Progenitor cell of endocrine pancreas (in vitro differentiated cells): ENCODE measurements at regions not wholly inside any gene's neighbourhood (a gene's known extent, or its start where the extent isn't known, plus 50 kb on each side); places are given as distances from the start of the nearest gene placed in this dataset.

ENCODE experiments used
- DNase-seq: peaks from one replicate; pipeline ENCODE4 v3.0.0; 2021; ENCODE audit warnings: low spot score; ENCODE audit not compliant: unreplicated experiment
- H3K27ac Mint-ChIP-seq: 2 replicates; pipeline ENCODE4 v1.8.0; 2021; ENCODE audit warnings: mild to moderate bottlenecking, moderate library complexity, mixed read lengths
- H3K27me3 Mint-ChIP-seq: 2 replicates; pipeline ENCODE4 v1.8.0; 2021; ENCODE audit warnings: mixed read lengths
- H3K36me3 Mint-ChIP-seq: 2 replicates; pipeline ENCODE4 v1.8.0; 2022; ENCODE audit warnings: mixed read lengths; ENCODE audit not compliant: insufficient read depth
- H3K4me1 Mint-ChIP-seq: 2 replicates; pipeline ENCODE4 v1.8.0; 2021; ENCODE audit warnings: low read depth, mixed read lengths
- H3K4me3 Mint-ChIP-seq: 2 replicates; pipeline ENCODE4 v1.8.0; 2021; ENCODE audit warnings: low read depth, mild to moderate bottlenecking, moderate library complexity, mixed read lengths
- H3K9me3 Mint-ChIP-seq: 2 replicates; pipeline ENCODE4 v1.8.0; 2021; ENCODE audit warnings: low read depth, mixed read lengths
- TF ChIP-seq, protein P1 (sequence below): fragments of 200-600 bp; sonication (generic); IDR thresholded peaks from one replicate; pipeline ENCODE4 v1.5.0; 2021; ENCODE audit warnings: antibody characterized with exemption, mild to moderate bottlenecking; ENCODE audit not compliant: unreplicated experiment

DNA sequence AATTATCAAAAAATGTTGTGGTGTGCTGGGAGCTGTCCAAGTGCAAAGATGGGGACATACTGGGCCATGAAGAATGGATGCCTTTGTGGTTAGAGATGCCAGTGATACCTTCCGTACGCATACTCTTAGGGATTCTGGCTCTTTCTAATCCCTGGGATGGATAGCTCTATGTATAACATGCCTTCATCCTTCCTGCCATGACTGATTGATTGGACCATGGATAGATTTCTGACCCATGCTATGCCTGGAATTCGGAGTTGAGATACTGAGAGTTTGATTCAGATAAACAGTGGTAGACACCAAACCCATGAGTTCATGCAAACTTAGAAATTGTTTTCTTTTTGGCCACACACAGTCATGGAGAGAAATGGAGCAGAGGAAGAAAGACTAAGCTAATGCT lies 147.2 kb upstream of the WDFY3 start:
- Mint-ChIP-seq H3K36me3 (no peaks in the 10 kb centered on the region), H3K9me3 (peaks cover 5% of the 10 kb centered on the region)
- DNase-seq = no peak

DNA sequence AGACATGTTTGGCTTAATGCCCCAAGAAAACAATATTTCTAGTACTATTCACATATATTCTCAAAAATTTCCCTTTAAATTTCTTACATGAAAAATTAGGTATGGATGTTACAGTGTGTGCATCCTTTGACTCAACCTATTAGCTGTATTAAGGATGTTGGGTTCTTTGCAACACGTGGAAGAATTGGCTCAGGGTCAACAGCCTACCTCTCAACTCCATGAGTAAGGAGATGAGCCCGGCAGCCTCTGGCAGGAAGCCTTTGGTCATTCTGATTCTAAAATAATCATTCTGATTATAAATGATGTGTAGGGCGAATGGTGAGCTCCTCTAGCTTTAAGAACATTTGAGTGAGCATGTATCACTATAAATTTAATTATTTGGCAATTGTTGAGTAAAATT lies 148.0 kb upstream of the WDFY3 start:
- no peaks in the 10 kb centered on the region for H3K4me1 Mint-ChIP-seq
- no peaks in the 10 kb centered on the region for H3K27me3 Mint-ChIP-seq
- no peaks in the 10 kb centered on the region for H3K36me3 Mint-ChIP-seq
- H3K4me3 Mint-ChIP-seq = no peak overlapping the region
- TF ChIP-seq, protein P1, sequence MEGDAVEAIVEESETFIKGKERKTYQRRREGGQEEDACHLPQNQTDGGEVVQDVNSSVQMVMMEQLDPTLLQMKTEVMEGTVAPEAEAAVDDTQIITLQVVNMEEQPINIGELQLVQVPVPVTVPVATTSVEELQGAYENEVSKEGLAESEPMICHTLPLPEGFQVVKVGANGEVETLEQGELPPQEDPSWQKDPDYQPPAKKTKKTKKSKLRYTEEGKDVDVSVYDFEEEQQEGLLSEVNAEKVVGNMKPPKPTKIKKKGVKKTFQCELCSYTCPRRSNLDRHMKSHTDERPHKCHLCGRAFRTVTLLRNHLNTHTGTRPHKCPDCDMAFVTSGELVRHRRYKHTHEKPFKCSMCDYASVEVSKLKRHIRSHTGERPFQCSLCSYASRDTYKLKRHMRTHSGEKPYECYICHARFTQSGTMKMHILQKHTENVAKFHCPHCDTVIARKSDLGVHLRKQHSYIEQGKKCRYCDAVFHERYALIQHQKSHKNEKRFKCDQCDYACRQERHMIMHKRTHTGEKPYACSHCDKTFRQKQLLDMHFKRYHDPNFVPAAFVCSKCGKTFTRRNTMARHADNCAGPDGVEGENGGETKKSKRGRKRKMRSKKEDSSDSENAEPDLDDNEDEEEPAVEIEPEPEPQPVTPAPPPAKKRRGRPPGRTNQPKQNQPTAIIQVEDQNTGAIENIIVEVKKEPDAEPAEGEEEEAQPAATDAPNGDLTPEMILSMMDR = no peak
- no peak overlapping the region for H3K27ac Mint-ChIP-seq
- peaks cover 10% of the 10 kb centered on the region for H3K9me3 Mint-ChIP-seq
- DNase-seq = no peak

More for the DNA sequence above, 147.2 kb upstream of the WDFY3 start:
- no peaks in the 10 kb centered on the region for H3K27me3 Mint-ChIP-seq
- H3K4me1 Mint-ChIP-seq = no peaks in the 10 kb centered on the region
- TF ChIP-seq, protein P1 = no peak
- H3K4me3 Mint-ChIP-seq = no peak overlapping the region
- H3K27ac Mint-ChIP-seq = no peak overlapping the region

DNA sequence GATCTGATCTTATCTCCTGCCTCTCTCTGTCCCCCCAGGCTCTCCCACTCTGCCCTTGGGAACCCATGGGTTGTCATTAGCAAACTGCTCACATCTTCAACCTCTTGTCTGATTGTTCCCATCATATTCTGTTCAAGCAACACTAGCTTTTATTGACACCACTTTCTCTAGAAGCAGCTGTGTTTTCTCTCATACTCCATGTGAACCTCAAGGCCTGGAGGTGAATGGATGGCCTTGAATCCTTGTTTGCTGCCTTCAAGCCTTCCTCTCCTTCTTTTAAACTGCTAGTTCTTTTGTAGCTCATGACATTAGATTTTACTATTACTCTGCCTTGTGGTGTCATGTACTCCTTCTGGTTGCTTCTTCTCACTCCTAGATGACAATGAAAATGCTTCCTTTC lies 149.5 kb upstream of the WDFY3 start:
- H3K4me1 Mint-ChIP-seq = no peaks in the 10 kb centered on the region
- TF ChIP-seq, protein P1 = no peak
- H3K9me3 Mint-ChIP-seq = peaks cover 13% of the 10 kb centered on the region
- H3K36me3 Mint-ChIP-seq = no peaks in the 10 kb centered on the region
- H3K27me3 Mint-ChIP-seq = no peaks in the 10 kb centered on the region
- H3K27ac Mint-ChIP-seq = no peak overlapping the region
- H3K4me3 Mint-ChIP-seq = no peak overlapping the region
- DNase-seq = no peak

DNA sequence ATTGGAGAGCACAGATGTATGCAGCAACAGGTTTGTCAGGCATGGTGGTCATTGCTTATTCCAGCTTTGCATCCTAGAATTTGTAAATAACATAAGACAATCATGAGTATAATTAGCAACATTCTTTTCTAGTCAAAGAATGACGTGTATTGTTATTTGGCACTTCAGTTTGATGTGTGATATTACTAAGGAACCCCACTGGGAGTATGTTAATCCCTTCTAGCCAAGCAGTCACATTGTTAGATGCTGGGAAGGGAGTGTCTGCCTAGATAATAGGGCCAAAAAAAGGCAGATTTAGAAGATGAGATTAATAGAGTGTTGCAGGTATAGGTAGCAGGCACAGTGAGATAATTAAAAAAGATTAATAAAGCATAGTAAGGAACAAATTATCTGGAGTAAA lies 159.2 kb upstream of the WDFY3 start:
- Mint-ChIP-seq H3K36me3 (peaks cover 5% of the 10 kb centered on the region), H3K27me3 (no peaks in the 10 kb centered on the region), H3K9me3 (peaks cover 17% of the 10 kb centered on the region), H3K27ac (no peak overlapping the region), H3K4me3 (no peak overlapping the region), H3K4me1 (peaks cover 8% of the 10 kb centered on the region)
- TF ChIP-seq, protein P1 = no peak
- DNase-seq = no peak

DNA sequence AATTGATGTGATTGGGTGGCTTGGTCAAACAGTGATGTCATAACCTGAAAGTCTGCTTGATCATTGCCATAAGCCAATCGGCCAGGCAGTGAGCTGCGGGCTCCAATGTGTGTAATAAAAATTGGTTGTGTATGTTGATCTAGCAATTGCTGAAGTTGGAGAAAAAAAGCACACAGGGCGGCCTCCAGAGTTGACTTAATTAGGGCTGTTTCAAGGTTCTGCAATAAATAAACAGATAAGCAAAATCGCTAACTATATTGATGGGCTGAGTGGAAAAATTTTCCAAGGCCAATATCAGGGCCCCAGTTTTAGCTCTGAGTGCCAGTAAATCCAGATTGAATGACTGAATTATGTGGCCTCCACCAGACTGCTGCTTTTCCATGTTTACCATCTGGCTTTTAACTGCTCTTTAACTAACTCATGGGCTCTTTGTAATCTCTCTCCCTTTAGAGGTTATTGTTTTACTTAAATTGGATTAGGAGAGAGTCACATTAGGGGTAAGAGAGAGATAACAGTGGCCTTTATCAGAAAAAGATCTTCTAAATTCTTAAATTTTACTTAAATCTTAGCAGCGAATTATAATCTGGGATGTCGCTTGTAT lies 160.6 kb upstream of the WDFY3 start:
- H3K4me1 Mint-ChIP-seq = peaks cover 8% of the 10 kb centered on the region
- no peak for DNase-seq
- TF ChIP-seq, protein P1 = no peak
- no peak overlapping the region for H3K27ac Mint-ChIP-seq
- H3K9me3 Mint-ChIP-seq = peaks cover 22% of the 10 kb centered on the region
- H3K36me3 Mint-ChIP-seq = peaks cover 5% of the 10 kb centered on the region
- no peaks in the 10 kb centered on the region for H3K27me3 Mint-ChIP-seq
- no peak overlapping the region for H3K4me3 Mint-ChIP-seq
